Fibroblast of gingiva (primary cell): ENCODE measurements at regions not wholly inside any gene's neighbourhood (a gene's known extent, or its start where the extent isn't known, plus 50 kb on each side); places are given as distances from the start of the nearest gene placed in this dataset.
"Not testable (repeated sequence)": the region's sequence is repeated elsewhere in the genome, so short reads cannot be mapped to it uniquely, and the experiment has no call there.

Experiments
- DNase-seq: peaks from one replicate; pipeline ENCODE4 v3.0.0-alpha.2; 2011; ENCODE audit warnings: low read depth

DNA sequence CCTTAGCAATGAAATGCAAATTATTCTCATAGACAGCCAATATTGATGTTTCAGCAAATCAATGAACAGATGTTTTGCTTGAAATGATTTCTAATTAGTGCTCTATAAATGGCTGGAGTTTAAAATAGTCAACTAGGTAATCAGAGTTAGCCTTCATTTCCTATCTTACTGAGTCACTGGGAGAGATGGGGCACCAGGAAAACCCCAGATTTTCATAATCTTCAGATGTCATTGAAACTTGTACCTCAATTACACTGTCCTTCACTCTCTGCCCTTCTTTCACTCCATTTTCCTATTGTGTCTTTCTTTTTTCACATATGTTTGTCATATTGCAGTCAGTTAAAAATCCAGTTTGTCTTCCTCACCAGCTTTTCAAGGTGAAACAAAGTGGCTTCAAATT is 92.7 kb downstream of the C12orf75 start:
- DNase-seq: no peak

DNA sequence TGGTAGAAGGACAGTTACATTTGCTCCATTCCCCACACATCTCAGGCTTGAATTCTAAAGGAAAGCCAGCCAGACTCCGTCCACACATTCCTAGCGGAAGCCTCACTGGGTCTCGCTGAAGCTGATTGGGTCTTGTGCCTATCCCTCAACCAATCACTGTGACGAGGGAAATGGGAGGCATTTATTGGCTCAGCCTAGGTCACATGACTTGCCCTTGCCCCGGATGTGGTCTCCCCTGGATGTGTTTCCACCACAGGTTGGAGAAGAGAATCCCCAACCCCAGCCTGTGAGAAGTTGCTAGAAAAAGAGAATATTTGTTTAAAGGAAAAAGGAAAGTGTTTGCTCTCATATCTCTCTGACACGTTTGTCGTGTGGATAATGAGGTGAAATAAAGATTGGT is 93.4 kb downstream of the C12orf75 start:
- no peak for DNase-seq

DNA sequence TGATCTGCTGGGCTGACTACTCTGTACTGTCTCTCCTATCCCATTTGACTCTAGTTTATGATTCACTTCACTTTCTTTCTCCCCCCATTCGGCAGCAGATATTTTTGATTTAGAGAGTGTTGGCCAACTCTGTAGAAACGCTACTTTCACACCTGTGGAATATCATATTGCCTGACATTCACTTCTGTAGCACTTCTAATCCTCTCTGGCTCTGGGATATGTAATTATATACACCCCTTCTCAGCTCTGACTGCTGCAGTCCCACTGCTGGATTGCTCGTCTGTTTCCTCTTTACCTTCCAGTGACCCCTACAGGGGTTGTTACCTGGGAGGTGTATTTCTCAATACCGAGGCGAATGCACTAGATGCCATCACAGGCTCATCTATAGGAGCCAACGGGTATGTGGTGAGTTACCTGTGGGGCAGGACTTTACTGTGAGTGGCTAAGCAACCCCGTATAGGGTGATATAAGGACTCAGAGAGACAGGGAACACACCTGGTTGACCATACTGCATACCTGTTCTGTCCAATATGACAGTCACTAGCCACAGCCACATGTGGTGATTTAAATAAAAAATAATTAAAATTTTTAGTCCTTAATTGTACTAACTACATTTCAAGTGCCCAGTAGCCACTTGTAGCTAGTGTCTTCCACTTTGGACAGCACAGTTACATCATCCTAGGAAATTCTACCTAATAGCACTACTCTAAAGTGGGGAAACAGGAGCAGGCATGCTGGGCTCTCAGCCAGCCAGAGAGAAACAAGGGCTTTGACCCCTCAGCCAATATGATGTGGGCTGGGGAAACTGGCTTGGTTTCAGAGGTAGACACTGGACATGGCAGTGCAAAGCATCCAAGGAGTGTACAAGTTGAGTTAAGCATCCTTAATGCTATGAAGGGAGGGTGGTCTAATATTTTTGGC is 95.0 kb downstream of the C12orf75 start:
- DNase-seq: no peak

DNA sequence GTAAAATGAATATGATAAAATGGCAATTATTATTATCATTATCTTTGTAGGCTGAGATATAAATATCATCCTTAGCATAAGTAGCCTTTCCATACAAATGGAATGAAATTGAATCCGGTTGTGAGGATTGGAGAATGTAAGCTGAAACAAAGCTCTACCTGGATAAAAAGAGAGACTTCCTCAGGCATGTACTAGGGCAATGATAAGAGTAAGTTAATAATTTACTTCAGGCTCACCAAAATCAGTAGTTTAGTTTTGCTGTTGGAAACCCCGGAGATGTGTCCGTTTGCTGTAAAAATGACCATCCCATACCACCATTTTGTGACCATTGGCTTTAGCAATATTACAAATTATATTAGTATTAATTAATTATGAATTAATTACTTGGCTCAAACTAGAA is 96.3 kb downstream of the C12orf75 start:
- no peak for DNase-seq

DNA sequence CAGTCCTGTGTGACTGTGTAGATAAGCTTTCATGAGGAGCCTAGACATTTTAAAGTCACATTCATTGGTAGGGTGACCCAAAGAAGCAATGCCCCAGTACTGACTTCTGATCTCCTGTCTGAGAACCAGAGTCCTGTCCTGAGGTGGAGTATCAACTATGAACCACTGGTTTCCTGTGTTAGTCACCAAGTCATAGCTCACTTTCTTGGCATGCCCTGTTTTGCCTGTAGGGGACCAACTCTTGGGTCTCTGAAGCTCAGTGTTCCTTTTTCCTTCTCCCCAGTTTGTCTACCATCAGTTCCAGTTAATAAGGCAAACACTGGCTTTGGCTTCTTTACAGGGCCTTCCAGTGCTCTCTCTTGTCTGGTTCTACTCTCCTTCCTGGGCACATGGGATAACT is 97.4 kb downstream of the C12orf75 start:
- DNase-seq: no peak

DNA sequence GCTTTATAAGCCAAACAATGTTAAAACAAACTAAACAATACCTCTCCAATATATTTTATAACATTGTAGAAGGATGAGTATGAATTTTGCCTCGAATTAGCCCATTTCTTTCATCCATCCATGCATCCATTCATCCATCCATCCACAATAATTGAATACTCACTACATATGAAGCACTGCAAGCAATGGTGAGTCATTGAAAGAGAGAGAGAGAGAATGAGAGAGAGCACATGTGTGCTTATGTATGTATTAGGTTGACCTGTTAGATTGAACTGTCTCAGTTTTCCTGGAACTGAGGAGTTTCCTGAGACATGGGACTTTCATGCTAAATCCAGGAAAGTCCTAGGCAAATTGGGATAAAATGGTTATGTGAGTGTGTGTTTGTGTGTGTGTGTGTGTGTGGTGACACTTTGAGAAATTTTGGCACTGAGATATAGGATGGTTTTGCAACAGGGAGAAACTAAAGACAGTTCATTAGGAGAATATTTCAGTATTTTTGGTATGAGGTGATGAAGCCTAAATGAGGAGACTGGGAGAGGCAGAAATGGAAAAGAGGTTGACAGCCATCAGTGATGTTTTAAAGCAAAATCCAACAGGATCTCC is 98.4 kb downstream of the C12orf75 start:
- no peak for DNase-seq

DNA sequence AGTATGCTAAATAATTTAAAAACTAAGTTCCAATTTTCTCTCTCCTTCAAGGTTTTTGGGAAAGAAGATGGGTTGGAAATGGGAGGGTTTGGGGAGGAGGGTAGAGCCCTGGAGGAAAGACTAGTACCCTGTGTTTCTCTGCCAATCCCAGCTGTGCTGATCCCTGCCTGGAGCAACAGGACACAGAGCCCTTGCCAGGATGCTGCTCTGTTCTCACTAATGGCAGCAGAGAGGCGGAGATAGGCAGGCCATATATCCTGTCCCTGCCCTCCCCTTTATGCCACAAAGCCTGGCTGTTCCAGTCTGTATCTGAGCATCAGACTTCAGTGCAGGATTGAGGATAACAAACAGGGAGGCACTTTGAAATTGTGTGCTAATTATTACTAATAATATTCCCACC is 99.0 kb downstream of the C12orf75 start:
- no peak for DNase-seq

DNA sequence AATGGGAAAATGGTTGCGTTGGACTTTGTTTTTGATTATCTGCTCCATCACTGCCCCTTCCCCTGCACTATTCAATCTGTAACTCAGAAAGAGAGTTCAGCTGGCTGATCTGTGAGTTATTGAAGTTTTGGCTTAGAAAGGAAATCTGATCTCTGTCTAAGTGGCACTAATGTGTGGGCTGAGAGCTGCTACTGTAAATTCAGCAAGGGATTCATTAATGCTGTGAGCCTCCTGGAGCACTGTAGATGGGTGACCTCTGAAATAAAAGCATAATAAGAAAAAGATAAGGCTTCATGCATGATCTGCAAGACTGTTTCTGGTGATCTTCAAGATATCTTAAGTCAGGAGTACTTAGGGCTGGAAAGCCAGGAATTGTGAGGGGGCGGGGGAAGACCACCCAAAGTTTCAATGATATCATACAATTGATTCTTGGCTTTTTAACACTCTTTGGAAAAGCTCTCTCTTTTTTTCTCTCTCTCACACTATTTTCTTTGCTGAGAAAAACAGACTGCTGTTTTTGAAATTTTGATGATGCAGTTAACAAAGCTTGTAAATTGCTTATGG is 101.1 kb downstream of the C12orf75 start:
- no peak for DNase-seq

DNA sequence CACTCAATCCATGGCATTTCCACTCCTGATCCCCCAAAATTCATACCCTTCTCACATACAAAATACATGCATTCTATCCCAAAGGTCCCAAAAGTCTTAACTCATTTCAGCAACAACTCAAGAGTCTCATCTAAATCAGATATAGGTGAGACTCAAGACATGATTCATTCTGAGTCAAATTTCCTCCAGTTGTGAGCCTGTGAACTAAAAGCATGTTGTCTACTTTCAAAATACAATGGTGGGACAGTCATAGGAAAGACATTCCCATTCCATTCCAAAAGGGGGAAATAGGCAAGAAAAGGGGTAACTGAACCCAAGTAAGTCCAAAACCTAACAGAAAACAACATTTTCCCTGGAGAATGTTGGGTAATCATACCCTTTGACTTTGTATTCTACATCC is 103.3 kb downstream of the C12orf75 start:
- no peak for DNase-seq

DNA sequence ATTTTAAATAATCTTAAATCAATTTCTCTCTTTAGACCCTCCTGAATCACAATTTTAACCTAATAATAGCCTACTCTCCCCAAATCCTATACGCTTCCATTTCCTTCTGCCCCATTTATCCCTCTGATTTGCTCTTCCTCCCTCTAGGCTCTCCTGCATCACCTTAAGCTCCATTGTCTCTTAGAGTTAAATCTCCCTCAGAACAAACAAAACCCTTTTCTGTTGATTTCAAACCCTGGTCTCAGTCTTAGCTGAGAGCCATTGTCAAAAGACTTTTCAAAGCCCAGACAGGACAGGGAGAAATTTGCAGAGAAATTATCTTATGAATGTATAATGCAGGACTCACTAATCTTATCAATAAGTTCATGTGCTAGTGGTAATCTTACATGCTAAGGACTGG is 106.1 kb downstream of the C12orf75 start:
- DNase-seq: no peak

DNA sequence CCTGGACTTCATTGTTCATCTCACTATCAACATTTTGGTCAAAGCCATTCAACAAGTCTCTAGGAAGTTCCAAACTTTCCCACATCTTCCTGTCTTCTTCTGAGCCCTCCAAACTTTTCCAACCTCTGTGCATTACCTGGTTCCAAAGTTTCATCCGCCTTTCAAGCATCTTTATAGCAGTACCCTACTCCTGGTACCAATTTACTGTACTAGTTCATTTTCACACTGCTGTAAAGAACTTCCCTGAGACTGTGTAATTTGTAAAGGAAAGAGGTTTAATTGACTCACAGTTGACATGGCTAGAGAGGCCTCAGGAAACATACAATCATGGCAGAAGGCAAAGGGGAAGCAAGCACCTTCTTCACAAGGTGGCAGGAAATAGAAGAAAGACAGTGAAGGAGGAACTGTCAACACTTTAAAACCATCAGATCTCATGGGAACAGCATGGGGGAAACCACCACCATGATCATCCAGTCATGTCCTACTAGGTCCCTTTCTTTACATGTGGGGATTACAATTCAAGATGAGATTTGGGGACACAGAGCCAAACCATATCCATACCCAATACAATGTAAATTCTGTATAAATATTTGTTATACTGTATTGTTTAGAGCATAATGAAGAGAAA is 109.7 kb downstream of the C12orf75 start:
- no peak for DNase-seq

DNA sequence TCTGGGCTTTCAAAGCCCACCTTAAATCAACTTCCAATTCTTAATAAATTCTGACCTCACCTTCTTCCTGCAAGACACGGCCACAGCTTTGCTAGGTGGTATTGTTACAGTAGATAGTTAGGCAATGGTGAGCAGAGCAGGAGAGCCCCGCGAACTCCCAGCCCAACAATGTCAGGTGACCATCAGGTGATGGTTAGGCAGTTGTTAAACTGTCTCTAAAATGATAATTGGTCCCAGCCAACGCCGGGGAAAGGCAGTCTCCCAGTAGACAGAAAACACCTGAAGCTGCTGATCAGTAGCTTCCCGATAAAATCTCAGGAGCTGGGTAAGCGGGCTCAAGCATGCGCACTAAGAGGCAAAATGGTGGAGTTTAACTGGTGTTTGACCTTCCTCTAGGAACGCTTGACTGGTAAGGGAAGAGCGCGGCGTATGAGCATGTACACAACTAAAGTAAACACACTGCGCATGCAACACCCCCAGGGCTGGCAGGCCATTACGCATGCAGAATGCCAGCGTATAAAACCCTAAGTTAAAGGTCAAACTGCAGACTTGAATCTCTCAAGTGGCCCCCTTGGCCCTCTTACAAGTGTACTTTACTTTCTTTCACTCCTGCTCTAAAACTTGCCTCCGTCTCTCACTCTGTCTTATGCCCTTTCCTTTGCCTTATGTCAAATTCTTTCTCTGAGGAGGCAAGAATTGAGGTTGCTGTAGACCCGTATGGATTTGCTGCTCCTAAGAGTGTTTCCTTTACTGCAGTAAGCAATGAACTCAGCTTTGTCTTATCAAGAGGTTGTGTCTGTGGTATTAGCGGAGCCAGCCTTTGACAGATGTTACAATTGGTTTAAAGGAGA is 113.5 kb downstream of the C12orf75 start:
- DNase-seq: no peak

DNA sequence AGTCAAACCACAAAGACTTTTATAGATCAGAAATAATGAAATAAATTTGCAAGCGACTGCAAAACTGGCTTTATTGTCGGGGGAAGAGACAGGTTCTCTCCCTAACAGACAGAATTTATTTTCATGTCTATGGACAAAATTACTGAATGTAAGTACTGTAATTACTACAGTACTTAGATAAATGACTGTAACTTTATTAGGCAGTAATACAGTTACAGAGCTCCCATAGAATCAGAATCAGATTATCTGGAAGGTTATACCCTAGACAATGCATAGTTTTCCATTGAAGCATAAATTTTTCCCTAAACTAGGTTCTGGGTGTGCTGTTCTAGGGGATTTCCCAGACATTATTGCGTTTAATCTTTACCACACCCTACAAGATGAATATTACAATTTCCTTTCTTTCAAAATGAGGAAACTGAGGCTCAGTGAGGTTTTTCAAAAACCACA is 114.2 kb downstream of the C12orf75 start:
- DNase-seq: no peak

DNA sequence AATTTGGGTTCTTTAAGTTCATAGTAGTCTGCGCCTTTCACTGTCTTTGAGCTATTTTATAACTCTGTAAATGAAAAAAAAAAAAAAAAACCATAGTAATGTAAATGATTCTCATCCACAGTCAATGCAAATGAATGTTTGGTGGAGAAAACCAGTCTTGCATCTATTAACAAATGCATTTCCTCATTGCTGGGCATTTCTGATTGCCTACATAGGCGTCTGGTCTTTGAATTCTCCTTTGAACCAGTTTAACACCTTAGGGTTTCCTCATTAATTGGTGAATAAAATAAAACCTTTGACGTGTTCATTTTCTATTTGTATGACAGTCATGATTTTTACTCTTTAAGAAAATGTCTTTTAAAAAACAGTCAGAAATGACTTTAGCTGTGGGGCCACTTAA is 114.8 kb downstream of the C12orf75 start:
- DNase-seq: no peak

DNA sequence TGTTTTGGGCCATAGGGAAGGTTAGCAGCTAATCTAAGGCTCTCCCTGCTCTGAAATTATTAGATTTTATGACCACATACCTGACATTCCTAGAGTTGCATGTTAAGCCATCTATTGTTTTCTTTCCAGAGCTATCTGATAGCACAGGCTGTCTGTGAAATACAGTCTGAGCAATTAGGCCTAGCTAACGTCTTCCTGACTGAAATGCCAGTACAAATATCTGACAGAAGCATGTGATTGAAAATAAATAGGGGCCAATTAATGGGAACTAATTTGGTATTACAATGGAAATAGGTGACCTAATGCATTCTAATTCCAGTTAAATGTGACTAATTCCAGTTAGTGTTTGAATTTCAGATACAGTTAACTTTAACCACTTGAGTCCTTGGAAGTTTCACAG is 115.2 kb downstream of the C12orf75 start:
- no peak for DNase-seq

DNA sequence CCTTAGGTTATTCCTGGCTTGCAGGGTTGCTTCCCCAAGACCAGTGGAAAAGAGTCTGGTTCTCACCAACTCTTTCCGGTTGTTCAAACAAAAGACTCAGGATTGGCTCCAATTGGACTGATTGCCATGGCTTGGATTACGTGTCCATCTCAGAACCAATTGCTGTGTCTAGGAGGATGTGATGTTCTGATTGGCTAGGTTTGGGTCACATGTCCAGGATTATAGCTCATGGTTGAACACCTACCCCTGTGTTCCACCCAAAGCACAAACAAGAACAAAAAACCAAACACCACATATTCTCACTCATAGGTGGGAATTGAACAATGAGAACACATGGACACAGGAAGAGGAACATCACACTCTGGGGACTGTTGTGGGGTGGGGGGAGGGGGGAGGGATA is 116.0 kb downstream of the C12orf75 start:
- not testable (repeated sequence) for DNase-seq

DNA sequence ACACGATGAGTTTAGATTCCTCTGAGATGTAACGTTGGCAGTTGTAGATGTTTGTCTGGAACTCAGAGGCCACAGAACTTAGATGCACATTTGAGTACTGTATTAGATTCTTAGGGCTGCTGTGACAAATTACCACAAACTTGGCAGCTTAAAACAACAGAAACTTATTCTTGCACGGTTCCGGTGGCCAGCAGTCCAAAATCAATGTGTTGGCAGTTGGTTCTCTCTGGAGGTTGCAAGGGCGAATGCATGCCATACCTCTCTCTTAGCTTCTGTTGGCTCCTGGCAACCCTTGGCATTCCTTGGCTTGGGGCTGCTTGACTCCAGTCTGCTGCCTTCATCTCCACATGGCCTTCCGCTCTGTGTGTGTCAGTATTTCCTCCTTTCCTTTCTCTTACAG is 118.9 kb downstream of the C12orf75 start:
- DNase-seq: no peak

DNA sequence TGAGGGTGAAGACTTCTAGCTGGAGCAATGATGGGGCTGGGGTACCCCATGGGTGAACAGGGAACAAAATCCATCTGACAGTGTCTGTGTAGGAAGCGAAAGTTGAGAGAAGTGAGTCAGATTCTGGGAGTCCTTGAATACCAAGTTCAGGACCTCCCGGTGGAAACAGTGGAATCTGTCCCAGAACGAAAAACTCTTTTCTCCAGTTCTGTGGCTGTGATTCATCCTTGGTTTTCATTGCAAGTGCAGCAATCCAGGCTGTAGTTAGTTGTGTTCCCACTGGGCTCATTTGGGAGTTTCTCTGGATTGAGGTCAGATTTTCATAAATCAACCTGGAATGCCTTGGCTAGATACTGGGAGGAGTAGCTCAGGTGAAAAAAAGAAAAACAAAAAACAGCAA is 120.7 kb downstream of the C12orf75 start:
- DNase-seq: no peak

DNA sequence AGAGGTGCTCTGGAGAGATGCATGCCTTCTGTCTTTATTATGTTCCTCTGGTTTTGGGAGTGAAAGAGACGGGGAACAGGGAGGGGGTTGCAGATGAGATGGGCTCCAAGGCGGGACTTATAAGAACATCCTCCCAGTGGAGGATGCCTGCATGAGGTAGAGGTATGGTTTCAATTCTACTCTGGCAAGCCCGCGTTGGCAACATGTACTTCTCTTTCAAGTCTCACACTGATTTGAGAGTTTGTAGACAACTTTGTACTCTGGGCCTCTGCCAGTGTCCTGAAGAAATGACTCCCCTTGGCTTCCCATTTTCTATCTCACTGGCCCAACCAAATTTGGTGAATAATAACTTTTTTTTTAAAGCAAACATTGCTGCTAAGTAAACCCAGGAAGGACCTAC is 121.3 kb downstream of the C12orf75 start:
- no peak for DNase-seq

DNA sequence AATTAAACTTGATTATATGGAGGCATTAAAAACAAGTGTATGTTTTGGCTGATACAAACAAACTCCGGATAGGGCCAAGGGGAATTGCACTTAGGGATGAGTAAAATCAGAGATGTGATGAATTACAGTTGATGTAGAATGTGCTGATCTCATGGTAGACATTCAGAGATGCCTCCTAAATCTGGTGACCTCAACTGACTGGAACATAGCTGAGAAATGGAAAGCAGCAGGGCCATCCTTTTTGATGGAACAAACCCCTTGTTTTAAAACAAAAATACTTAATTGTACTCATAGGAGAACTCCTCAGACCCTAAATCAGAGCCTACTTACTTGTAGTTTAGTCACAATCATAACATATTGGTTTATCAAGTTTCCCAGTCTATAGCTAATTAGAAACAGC is 122.8 kb downstream of the C12orf75 start:
- no peak for DNase-seq

DNA sequence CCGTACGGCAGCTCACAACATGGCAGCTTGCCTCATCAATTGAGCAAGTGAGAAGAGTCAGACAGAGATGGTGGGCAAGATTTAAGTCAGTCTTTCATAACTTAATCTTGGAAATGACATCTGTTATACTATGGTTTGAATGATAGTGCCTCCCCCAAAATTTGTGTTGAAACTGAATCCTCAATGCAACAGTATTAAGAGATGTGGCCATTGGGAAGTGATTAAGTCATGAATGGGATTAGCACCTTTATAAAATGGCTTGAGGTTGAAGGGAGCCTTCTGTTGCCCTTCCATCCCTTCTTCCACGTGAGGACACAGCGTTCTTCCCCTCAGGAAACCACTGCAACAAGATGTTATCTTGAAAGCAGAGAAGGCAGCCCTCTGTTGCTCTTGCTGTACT is 124.2 kb downstream of the C12orf75 start:
- DNase-seq: no peak

DNA sequence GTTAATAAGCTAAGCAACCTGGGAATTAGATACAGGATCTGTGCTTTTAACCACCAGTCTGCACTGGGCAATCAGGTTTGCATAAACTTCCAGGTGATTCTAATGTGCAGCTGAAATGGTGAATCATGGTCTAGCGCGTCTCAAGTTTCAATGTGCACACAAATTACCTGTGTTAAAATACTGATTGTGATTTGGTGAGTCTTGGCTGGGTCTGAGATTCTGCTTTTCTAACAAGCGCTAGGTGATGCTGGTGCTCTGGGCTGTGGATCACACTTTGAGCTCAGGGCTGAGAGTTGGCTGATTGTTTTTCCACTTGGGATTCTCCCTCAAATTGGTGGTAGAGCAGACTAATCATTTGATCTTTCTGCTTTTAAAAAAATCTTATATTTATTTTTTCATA is 124.8 kb downstream of the C12orf75 start:
- DNase-seq: no peak
